SK-N-SH treated with all-trans-retinoic acid at 6 μM for 48 hours (cell line): ENCODE measurements at regions not wholly inside any gene's neighbourhood (a gene's known extent, or its start where the extent isn't known, plus 50 kb on each side); places are given as distances from the start of the nearest gene placed in this dataset.

ENCODE experiments used
- ATAC-seq: fragments of 200-7000 bp; cut with Tn5 transposase; 3 replicates; pipeline ENCODE4 v1.9.1; 2020; ENCODE audit warnings: mild to moderate bottlenecking, moderate library complexity
- ARNTL ChIP-seq: fragments of 450-650 bp; formaldehyde crosslinking; IDR thresholded peaks from 2 replicates; pipeline ENCODE4 v1.5.0; 2020; ENCODE audit warnings: low read depth, mild to moderate bottlenecking, moderate library complexity, borderline replicate concordance
- BACH2 ChIP-seq: fragments of 250-450 bp; sonication (Bioruptor Pico); IDR thresholded peaks from 2 replicates; pipeline ENCODE4 v1.9.0; 2021; ENCODE audit warnings: mild to moderate bottlenecking, borderline replicate concordance
- ESRRG ChIP-seq: fragments of 250-450 bp; sonication (Bioruptor Pico); IDR thresholded peaks from 2 replicates; pipeline ENCODE4 v1.6.1; 2021; ENCODE audit warnings: mild to moderate bottlenecking
- GLIS3 ChIP-seq: fragments of 250-450 bp; sonication (Bioruptor Pico); IDR thresholded peaks from 2 replicates; pipeline ENCODE4 v1.5.0; 2020; ENCODE audit warnings: mild to moderate bottlenecking, moderate library complexity
- ISL1 ChIP-seq: fragments of 250-450 bp; sonication (Bioruptor Pico); IDR thresholded peaks from 2 replicates; pipeline ENCODE4 v2.1.2; 2022; ENCODE audit warnings: mild to moderate bottlenecking, moderate library complexity
- PPARA ChIP-seq: fragments of 250-450 bp; sonication (Bioruptor Pico); IDR thresholded peaks from 2 replicates; pipeline ENCODE4 v1.5.0; 2020; ENCODE audit warnings: mild to moderate bottlenecking, borderline replicate concordance
- RARB ChIP-seq: fragments of 250-450 bp; sonication (Bioruptor Pico); IDR thresholded peaks from 2 replicates; pipeline ENCODE4 v1.8.0; 2021; ENCODE audit warnings: mild to moderate bottlenecking, moderate library complexity
- SNAI2 ChIP-seq: fragments of 250-450 bp; sonication (Bioruptor Pico); IDR thresholded peaks from 2 replicates; pipeline ENCODE4 v1.5.0; 2020; ENCODE audit warnings: mild to moderate bottlenecking, moderate library complexity
- TCF4 ChIP-seq: fragments of 250-450 bp; sonication (Bioruptor Pico); IDR thresholded peaks from 2 replicates; pipeline ENCODE4 v1.8.0; 2021; ENCODE audit warnings: mild to moderate bottlenecking, moderate library complexity, borderline replicate concordance
- ZC3H10 ChIP-seq: fragments of 250-450 bp; sonication (Bioruptor Pico); IDR thresholded peaks from 2 replicates; pipeline ENCODE4 v1.5.1; 2021; ENCODE audit warnings: mild to moderate bottlenecking, moderate library complexity
- ZFP30 ChIP-seq: fragments of 450-650 bp; formaldehyde crosslinking; IDR thresholded peaks from 2 replicates; pipeline ENCODE4 v1.5.0; 2022; ENCODE audit warnings: mild to moderate bottlenecking, moderate library complexity
- ZNF565 ChIP-seq: fragments of 450-650 bp; formaldehyde crosslinking; conservative IDR thresholded peaks from 2 replicates; pipeline ENCODE4 v1.5.0; 2020; ENCODE audit warnings: low read depth, mild to moderate bottlenecking, moderate library complexity
- ZNF70 ChIP-seq: fragments of 450-650 bp; formaldehyde crosslinking; IDR thresholded peaks from 2 replicates; pipeline ENCODE4 v1.5.0; 2020; ENCODE audit warnings: mild to moderate bottlenecking, moderate library complexity
- ZNF8 ChIP-seq: fragments of 450-650 bp; formaldehyde crosslinking; IDR thresholded peaks from 2 replicates; pipeline ENCODE4 v1.5.0; 2020; ENCODE audit warnings: mild to moderate bottlenecking, moderate library complexity
- TF ChIP-seq, protein P1 (sequence below): fragments of 250-450 bp; sonication (Bioruptor Pico); IDR thresholded peaks from 2 replicates; pipeline ENCODE4 v1.8.0; 2020; ENCODE audit warnings: mild to moderate bottlenecking, moderate library complexity, borderline replicate concordance
- TF ChIP-seq, protein P2 (sequence below): fragments of 250-450 bp; sonication (Bioruptor Pico); IDR thresholded peaks from 2 replicates; pipeline ENCODE4 v1.5.1; 2020; ENCODE audit warnings: low read depth, mild to moderate bottlenecking, moderate library complexity
- TF ChIP-seq, protein P3 (sequence below): fragments of 250-450 bp; sonication (Bioruptor Pico); IDR thresholded peaks from 2 replicates; pipeline ENCODE4 v1.5.0; 2020; ENCODE audit warnings: mild to moderate bottlenecking, moderate library complexity
- TF ChIP-seq, protein P4 (sequence below): fragments of 250-450 bp; sonication (Bioruptor Pico); IDR thresholded peaks from 2 replicates; pipeline ENCODE4 v1.5.1; 2021; ENCODE audit warnings: mild to moderate bottlenecking, moderate library complexity
- TF ChIP-seq, protein P5 (sequence below): fragments of 250-450 bp; sonication (Bioruptor Pico); IDR thresholded peaks from 2 replicates; pipeline ENCODE4 v1.8.0; 2021; ENCODE audit warnings: low read depth, mild to moderate bottlenecking, moderate library complexity, borderline replicate concordance

DNA sequence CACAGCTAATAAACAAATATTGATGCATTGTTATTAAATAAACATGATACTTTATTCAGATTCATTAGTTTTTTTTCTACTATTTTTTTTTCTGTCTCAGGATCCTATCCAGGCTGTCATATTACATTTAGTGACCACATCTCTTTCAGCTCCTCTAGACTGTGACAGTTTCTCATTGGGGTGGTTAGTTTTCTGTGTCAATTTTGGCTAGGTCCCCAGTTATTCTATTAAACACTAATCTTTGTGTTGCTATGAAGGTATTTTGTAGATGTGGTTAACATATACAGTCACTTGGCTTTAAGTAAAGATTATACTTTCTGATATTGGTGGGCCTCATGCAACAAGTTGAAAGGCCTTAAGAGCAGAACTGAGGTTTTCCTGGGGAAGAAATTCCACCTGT, 563.0 kb downstream of the LRRC70 start:
- TF ChIP-seq ARNTL (no peak), GLIS3 (CRISPR knock-in tag) (no peak), ZNF70 (CRISPR knock-in tag) (no peak), ZC3H10 (CRISPR knock-in tag) (no peak), ZNF565 (CRISPR knock-in tag) (no peak), RARB (CRISPR knock-in tag) (no peak)
- TF ChIP-seq, protein P1, sequence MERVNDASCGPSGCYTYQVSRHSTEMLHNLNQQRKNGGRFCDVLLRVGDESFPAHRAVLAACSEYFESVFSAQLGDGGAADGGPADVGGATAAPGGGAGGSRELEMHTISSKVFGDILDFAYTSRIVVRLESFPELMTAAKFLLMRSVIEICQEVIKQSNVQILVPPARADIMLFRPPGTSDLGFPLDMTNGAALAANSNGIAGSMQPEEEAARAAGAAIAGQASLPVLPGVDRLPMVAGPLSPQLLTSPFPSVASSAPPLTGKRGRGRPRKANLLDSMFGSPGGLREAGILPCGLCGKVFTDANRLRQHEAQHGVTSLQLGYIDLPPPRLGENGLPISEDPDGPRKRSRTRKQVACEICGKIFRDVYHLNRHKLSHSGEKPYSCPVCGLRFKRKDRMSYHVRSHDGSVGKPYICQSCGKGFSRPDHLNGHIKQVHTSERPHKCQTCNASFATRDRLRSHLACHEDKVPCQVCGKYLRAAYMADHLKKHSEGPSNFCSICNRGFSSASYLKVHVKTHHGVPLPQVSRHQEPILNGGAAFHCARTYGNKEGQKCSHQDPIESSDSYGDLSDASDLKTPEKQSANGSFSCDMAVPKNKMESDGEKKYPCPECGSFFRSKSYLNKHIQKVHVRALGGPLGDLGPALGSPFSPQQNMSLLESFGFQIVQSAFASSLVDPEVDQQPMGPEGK, result no peak
- TF ChIP-seq, protein P2, sequence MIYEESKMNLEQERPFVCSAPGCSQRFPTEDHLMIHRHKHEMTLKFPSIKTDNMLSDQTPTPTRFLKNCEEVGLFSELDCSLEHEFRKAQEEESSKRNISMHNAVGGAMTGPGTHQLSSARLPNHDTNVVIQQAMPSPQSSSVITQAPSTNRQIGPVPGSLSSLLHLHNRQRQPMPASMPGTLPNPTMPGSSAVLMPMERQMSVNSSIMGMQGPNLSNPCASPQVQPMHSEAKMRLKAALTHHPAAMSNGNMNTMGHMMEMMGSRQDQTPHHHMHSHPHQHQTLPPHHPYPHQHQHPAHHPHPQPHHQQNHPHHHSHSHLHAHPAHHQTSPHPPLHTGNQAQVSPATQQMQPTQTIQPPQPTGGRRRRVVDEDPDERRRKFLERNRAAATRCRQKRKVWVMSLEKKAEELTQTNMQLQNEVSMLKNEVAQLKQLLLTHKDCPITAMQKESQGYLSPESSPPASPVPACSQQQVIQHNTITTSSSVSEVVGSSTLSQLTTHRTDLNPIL (CRISPR knock-in tag), result no peak
- TF ChIP-seq, protein P3, sequence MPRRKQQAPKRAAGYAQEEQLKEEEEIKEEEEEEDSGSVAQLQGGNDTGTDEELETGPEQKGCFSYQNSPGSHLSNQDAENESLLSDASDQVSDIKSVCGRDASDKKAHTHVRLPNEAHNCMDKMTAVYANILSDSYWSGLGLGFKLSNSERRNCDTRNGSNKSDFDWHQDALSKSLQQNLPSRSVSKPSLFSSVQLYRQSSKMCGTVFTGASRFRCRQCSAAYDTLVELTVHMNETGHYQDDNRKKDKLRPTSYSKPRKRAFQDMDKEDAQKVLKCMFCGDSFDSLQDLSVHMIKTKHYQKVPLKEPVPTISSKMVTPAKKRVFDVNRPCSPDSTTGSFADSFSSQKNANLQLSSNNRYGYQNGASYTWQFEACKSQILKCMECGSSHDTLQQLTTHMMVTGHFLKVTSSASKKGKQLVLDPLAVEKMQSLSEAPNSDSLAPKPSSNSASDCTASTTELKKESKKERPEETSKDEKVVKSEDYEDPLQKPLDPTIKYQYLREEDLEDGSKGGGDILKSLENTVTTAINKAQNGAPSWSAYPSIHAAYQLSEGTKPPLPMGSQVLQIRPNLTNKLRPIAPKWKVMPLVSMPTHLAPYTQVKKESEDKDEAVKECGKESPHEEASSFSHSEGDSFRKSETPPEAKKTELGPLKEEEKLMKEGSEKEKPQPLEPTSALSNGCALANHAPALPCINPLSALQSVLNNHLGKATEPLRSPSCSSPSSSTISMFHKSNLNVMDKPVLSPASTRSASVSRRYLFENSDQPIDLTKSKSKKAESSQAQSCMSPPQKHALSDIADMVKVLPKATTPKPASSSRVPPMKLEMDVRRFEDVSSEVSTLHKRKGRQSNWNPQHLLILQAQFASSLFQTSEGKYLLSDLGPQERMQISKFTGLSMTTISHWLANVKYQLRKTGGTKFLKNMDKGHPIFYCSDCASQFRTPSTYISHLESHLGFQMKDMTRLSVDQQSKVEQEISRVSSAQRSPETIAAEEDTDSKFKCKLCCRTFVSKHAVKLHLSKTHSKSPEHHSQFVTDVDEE (CRISPR knock-in tag), result no peak
- no peak for ATAC-seq

DNA sequence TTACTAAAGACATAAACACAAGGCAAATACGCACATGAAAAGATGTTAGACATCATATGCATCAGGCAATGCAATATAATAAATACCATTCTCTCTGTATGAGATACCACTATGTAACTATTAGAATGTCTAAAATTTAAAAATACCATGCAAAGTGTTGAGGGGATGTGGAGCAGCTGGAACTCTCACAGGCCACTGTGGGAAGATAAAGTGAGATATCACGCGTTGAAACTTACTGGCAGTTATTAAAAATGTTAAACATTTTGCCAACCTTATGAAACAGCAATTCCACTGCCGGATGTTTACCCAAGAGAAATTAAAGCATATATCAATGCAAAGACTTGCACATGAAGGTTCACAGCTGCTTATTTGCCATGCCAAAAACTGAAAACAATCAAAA, 556.7 kb downstream of the LRRC70 start:
- no peak for TF ChIP-seq ZNF8 (CRISPR knock-in tag)
- TF ChIP-seq ISL1 (CRISPR knock-in tag), result no peak
- no peak for TF ChIP-seq PPARA (CRISPR knock-in tag)
- TF ChIP-seq RARB (CRISPR knock-in tag), result no peak
- no peak for TF ChIP-seq ZFP30 (CRISPR knock-in tag)
- TF ChIP-seq ESRRG (CRISPR knock-in tag), result no peak
- TF ChIP-seq ZNF565 (CRISPR knock-in tag), result no peak
- no peak for TF ChIP-seq ZC3H10 (CRISPR knock-in tag)
- no peak for TF ChIP-seq TCF4 (CRISPR knock-in tag)
- TF ChIP-seq BACH2 (CRISPR knock-in tag), result no peak
- TF ChIP-seq SNAI2 (CRISPR knock-in tag), result no peak
- TF ChIP-seq, protein P2 (CRISPR knock-in tag), result no peak
- TF ChIP-seq, protein P4, sequence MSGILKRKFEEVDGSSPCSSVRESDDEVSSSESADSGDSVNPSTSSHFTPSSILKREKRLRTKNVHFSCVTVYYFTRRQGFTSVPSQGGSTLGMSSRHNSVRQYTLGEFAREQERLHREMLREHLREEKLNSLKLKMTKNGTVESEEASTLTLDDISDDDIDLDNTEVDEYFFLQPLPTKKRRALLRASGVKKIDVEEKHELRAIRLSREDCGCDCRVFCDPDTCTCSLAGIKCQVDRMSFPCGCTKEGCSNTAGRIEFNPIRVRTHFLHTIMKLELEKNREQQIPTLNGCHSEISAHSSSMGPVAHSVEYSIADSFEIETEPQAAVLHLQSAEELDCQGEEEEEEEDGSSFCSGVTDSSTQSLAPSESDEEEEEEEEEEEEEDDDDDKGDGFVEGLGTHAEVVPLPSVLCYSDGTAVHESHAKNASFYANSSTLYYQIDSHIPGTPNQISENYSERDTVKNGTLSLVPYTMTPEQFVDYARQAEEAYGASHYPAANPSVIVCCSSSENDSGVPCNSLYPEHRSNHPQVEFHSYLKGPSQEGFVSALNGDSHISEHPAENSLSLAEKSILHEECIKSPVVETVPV (CRISPR knock-in tag), result no peak
- no peak for ATAC-seq

DNA sequence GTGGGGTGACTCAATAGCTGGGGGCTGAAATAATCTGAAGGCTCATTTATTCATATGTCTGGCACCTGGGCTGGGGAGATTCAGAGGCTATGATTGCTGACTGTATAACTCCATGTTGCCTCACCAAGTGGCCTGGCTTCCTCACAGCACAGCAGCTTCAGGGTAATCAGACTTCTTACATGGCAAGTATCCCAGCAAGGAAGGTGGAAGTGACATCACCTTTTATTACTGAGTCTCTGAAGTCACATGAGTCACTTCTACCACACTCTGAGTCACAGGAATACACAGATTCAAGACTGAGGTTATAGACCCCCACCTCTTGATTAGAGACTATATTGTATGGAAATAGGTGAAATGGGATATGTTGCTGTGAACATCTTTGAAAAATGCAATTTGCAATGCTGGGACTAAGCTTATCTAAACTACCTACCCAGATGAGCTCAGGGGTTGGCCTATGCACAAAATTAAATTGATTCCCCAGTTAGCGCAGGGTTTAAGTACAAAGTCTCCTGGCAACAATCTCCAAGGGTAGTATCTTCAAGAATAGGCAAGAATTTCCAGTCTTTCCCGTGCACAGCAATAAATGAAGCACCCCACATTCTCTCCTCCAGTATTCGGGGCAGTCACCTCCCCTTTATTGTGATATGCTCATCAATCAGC, 553.1 kb downstream of the LRRC70 start:
- no peak for ATAC-seq
- TF ChIP-seq PPARA (CRISPR knock-in tag) (no peak), TCF4 (CRISPR knock-in tag) (no peak), RARB (CRISPR knock-in tag) (no peak), BACH2 (CRISPR knock-in tag) (no peak), ZNF565 (CRISPR knock-in tag) (no peak)
- TF ChIP-seq, protein P5, sequence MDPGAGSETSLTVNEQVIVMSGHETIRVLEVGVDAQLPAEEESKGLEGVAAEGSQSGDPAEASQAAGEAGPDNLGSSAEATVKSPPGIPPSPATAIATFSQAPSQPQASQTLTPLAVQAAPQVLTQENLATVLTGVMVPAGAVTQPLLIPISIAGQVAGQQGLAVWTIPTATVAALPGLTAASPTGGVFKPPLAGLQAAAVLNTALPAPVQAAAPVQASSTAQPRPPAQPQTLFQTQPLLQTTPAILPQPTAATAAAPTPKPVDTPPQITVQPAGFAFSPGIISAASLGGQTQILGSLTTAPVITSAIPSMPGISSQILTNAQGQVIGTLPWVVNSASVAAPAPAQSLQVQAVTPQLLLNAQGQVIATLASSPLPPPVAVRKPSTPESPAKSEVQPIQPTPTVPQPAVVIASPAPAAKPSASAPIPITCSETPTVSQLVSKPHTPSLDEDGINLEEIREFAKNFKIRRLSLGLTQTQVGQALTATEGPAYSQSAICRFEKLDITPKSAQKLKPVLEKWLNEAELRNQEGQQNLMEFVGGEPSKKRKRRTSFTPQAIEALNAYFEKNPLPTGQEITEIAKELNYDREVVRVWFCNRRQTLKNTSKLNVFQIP (CRISPR knock-in tag), result no peak
